Kidney epithelial cell (primary cell): ENCODE measurements at regions not wholly inside any gene's neighbourhood (a gene's known extent, or its start where the extent isn't known, plus 50 kb on each side); places are given as distances from the start of the nearest gene placed in this dataset.

ENCODE experiments used
- DNase-seq: peaks from one replicate; pipeline ENCODE4 v3.0.0-alpha.2; 2010; ENCODE audit warnings: low read depth
- H3K27me3 ChIP-seq: 2 replicates; pipeline ENCODE4 v1.6.0; 2011; ENCODE audit warnings: low read length; ENCODE audit not compliant: control insufficient read depth, insufficient read depth
- H3K36me3 ChIP-seq: 2 replicates; pipeline ENCODE4 v1.5.1; 2011; ENCODE audit warnings: low read length; ENCODE audit not compliant: control insufficient read depth, insufficient read depth
- H3K4me3 ChIP-seq: 2 replicates; pipeline ENCODE4 v1.5.1; 2011; ENCODE audit warnings: low read depth, mild to moderate bottlenecking, control low read depth, low read length
- CTCF ChIP-seq: IDR thresholded peaks from 2 replicates; pipeline ENCODE4 v1.5.1; 2011; ENCODE audit warnings: mild to moderate bottlenecking, moderate library complexity, low read length, control low read depth, inconsistent platforms; ENCODE audit not compliant: insufficient read depth, poor library complexity, severe bottlenecking

GRCh38 chr9:3047912-3048311 lies 204.0 kb upstream of the PUM3 start:
- TF ChIP-seq CTCF = no peak
- H3K27me3 ChIP-seq = no peaks in the 10 kb centered on the region
- DNase-seq = no peak
- no peaks in the 10 kb centered on the region for H3K36me3 ChIP-seq
- H3K4me3 ChIP-seq = no peak overlapping the region

GRCh38 chr9:3045153-3045552 lies 201.3 kb upstream of the PUM3 start:
- TF ChIP-seq CTCF = no peak
- no peak overlapping the region for H3K4me3 ChIP-seq
- no peaks in the 10 kb centered on the region for H3K27me3 ChIP-seq
- DNase-seq = no peak
- H3K36me3 ChIP-seq = no peaks in the 10 kb centered on the region

- TF ChIP-seq CTCF = no peak
- no peak for DNase-seq
- H3K36me3 ChIP-seq = no peaks in the 10 kb centered on the region
- H3K27me3 ChIP-seq = no peaks in the 10 kb centered on the region
- H3K4me3 ChIP-seq = no peak overlapping the region
These were observed 199.5 kb upstream of the PUM3 start for GRCh38 chr9:3043369-3043768.

GRCh38 chr9:3040761-3041160 lies 196.9 kb upstream of the PUM3 start:
- Histone ChIP-seq H3K4me3 (no peak overlapping the region), H3K27me3 (no peaks in the 10 kb centered on the region), H3K36me3 (no peaks in the 10 kb centered on the region)
- no peak for TF ChIP-seq CTCF
- no peak for DNase-seq

GRCh38 chr9:3036333-3036700 lies 192.4 kb upstream of the PUM3 start:
- no peak for TF ChIP-seq CTCF
- Histone ChIP-seq H3K36me3 (no peaks in the 10 kb centered on the region), H3K27me3 (no peaks in the 10 kb centered on the region), H3K4me3 (no peak overlapping the region)
- no peak for DNase-seq

- H3K27me3 ChIP-seq = no peaks in the 10 kb centered on the region
- TF ChIP-seq CTCF = no peak
- H3K36me3 ChIP-seq = no peaks in the 10 kb centered on the region
- no peak for DNase-seq
- H3K4me3 ChIP-seq = no peak overlapping the region
These were observed 191.9 kb upstream of the PUM3 start for GRCh38 chr9:3035579-3036332.
